ENCODE measurements at regions not wholly inside any gene's neighbourhood (a gene's known extent, or its start where the extent isn't known, plus 50 kb on each side); places are given as distances from the start of the nearest gene placed in this dataset.

- POLR2A ChIA-PET: no interaction called here
- ATAC-seq (no peak), FAIRE-seq (no peak), DNase-seq (ENCODE audit: low spot score) (no peak)
- no TSS peak for BruUV-seq (replicated peaks)
- Histone ChIP-seq H3K79me2 (ENCODE audit: insufficient read depth, low read length) (no peaks in the 10 kb centered on the region), H3K27ac (ENCODE audit: extremely low read length, insufficient read depth, low read length) (no peak overlapping the region), H3K9me3 (ENCODE audit: low read length) (peaks cover 41% of the 10 kb centered on the region), H3K4me3 (replicated peaks in 1 of 3; ENCODE audit: insufficient read depth in 1 of 3, low read depth in 2 of 3, low read length in 3 of 3) (no peak overlapping the region), H3K27me3 (ENCODE audit: control insufficient read depth in 1 of 2, insufficient read depth in 2 of 2, low read length in 2 of 2) (no peaks in the 10 kb centered on the region), H4K20me1 (ENCODE audit: insufficient read depth, low read length) (no peaks in the 10 kb centered on the region), H2AFZ (ENCODE audit: low read length) (no peak overlapping the region), H3K4me1 (ENCODE audit: insufficient read depth, low read length) (no peaks in the 10 kb centered on the region), H3K9ac (ENCODE audit: insufficient read depth, low read depth, low read length) (no peak overlapping the region), H3K4me2 (ENCODE audit: low read depth, low read length) (no peak overlapping the region), H3K36me3 (replicated peaks in 1 of 2; ENCODE audit: control insufficient read depth in 1 of 2, insufficient read depth in 2 of 2, low read length in 2 of 2) (no peaks in the 10 kb centered on the region)
- CTCF ChIA-PET (ENCODE audit: low intra/inter-chr PET ratio, low total read pairs): no interaction called here
- WGBS (ENCODE audit: low lambda C conversion rate): 56% methylated on average over 2 of the region's 2 CpGs
- intact Hi-C loops (cut with micrococcal nuclease; ENCODE audit: unreplicated experiment): no loop called here
- TF ChIP-seq, protein P1, sequence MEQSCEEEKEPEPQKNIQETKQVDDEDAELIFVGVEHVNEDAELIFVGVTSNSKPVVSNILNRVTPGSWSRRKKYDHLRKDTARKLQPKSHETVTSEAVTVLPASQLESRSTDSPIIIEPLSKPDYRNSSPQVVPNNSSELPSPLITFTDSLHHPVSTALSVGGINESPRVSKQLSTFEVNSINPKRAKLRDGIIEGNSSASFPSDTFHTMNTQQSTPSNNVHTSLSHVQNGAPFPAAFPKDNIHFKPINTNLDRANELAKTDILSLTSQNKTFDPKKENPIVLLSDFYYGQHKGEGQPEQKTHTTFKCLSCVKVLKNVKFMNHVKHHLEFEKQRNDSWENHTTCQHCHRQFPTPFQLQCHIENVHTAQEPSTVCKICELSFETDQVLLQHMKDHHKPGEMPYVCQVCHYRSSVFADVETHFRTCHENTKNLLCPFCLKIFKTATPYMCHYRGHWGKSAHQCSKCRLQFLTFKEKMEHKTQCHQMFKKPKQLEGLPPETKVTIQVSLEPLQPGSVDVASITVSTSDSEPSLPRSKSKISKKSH (CRISPR knock-in tag; IDR thresholded peaks at IDR 0.05; ENCODE audit: borderline replicate concordance): no peak
- no peak for TF ChIP-seq ZNF431 (CRISPR knock-in tag; IDR thresholded peaks at IDR 0.05; ENCODE audit: borderline replicate concordance, low read depth)
- TF ChIP-seq, protein P2, sequence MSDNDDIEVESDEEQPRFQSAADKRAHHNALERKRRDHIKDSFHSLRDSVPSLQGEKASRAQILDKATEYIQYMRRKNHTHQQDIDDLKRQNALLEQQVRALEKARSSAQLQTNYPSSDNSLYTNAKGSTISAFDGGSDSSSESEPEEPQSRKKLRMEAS (IDR thresholded peaks at IDR 0.05): no peak
- no peak for TF ChIP-seq ZBTB33 (CRISPR knock-in tag; IDR thresholded peaks at IDR 0.05)
- TF ChIP-seq SUZ12 (IDR thresholded peaks at IDR 0.05; ENCODE audit: low read depth, low read length): no peak
- TF ChIP-seq PAWR (CRISPR knock-in tag; IDR thresholded peaks at IDR 0.05; ENCODE audit: borderline replicate concordance): no peak
- no peak for TF ChIP-seq BRCA1 (CRISPR knock-in tag; IDR thresholded peaks at IDR 0.05)
- TF ChIP-seq, protein P3, sequence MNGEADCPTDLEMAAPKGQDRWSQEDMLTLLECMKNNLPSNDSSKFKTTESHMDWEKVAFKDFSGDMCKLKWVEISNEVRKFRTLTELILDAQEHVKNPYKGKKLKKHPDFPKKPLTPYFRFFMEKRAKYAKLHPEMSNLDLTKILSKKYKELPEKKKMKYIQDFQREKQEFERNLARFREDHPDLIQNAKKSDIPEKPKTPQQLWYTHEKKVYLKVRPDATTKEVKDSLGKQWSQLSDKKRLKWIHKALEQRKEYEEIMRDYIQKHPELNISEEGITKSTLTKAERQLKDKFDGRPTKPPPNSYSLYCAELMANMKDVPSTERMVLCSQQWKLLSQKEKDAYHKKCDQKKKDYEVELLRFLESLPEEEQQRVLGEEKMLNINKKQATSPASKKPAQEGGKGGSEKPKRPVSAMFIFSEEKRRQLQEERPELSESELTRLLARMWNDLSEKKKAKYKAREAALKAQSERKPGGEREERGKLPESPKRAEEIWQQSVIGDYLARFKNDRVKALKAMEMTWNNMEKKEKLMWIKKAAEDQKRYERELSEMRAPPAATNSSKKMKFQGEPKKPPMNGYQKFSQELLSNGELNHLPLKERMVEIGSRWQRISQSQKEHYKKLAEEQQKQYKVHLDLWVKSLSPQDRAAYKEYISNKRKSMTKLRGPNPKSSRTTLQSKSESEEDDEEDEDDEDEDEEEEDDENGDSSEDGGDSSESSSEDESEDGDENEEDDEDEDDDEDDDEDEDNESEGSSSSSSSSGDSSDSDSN (CRISPR knock-in tag; IDR thresholded peaks at IDR 0.05): no peak
- TF ChIP-seq RFX1 (IDR thresholded peaks at IDR 0.05): no peak
- TF ChIP-seq, protein P4, sequence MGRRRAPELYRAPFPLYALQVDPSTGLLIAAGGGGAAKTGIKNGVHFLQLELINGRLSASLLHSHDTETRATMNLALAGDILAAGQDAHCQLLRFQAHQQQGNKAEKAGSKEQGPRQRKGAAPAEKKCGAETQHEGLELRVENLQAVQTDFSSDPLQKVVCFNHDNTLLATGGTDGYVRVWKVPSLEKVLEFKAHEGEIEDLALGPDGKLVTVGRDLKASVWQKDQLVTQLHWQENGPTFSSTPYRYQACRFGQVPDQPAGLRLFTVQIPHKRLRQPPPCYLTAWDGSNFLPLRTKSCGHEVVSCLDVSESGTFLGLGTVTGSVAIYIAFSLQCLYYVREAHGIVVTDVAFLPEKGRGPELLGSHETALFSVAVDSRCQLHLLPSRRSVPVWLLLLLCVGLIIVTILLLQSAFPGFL (CRISPR knock-in tag; IDR thresholded peaks at IDR 0.05): no peak
- TF ChIP-seq FOXP1 (IDR thresholded peaks at IDR 0.05): no peak
- TF ChIP-seq FOXP1 (CRISPR knock-in tag; IDR thresholded peaks at IDR 0.05): no peak
- TF ChIP-seq MAF1 (CRISPR knock-in tag; IDR thresholded peaks at IDR 0.05; ENCODE audit: borderline replicate concordance): no peak
- TF ChIP-seq ZSCAN22 (CRISPR knock-in tag; IDR thresholded peaks at IDR 0.05): no peak
- no peak for TF ChIP-seq ZBTB46 (CRISPR knock-in tag; IDR thresholded peaks at IDR 0.05; ENCODE audit: borderline replicate concordance)
- no peak for TF ChIP-seq KDM6A (CRISPR knock-in tag; IDR thresholded peaks at IDR 0.05; ENCODE audit: low read depth)
- in situ Hi-C loops (cut with HindIII; ENCODE audit: extremely low pct_ligation_motif_present, low pct_unique_long_range_greater_than_20kb): no loop called here
These were observed 597.9 kb downstream of the ZNF608 start for GRCh38 chr5:124148574-124148973.
